IMR-90 (cell line): ENCODE measurements at regions not wholly inside any gene's neighbourhood (a gene's known extent, or its start where the extent isn't known, plus 50 kb on each side); places are given as distances from the start of the nearest gene placed in this dataset.
A peak's percentile ranks its signal among the peaks of the same experiment; 100 is the strongest.

Experiments used
- ATAC-seq: fragments of 200-7000 bp; cut with Tn5 transposase; 2 replicates; pipeline ENCODE4 v1.9.1; 2020; ENCODE audit warnings: low read depth, mild to moderate bottlenecking, moderate library complexity
- BruUV-seq: library from RNA; stranded (reverse); fragments of 400-500 nt; replicated peaks from 2 replicates; lab custom pipeline; 2021; lab: Mats Ljungman, UMichigan
- CTCF ChIA-PET: fragments of 300-600 bp; formaldehyde crosslinking; extraction: SDS; loops from one replicate; lab custom pipeline; 2021; ENCODE audit warnings: antibody characterized with exemption; lab: Yijun Ruan, JAX
- POLR2A ChIA-PET: fragments of 300-600 bp; sonication (Branson Sonifier 250); formaldehyde crosslinking; loops from one replicate; lab custom pipeline; 2022; ENCODE audit warnings: antibody characterized with exemption; ENCODE audit not compliant: unreplicated experiment; lab: Charles Lee
- DNase-seq: peaks from one replicate; pipeline ENCODE4 v3.0.0; 2013
- H2AFZ ChIP-seq: replicated peaks from 2 replicates; pipeline ENCODE3; 2013; ENCODE audit warnings: low read length, mild to moderate bottlenecking; ENCODE audit not compliant: poor library complexity
- H2AK5ac ChIP-seq: 2 replicates; pipeline ENCODE4 v1.6.1; 2013; ENCODE audit warnings: low read depth, low read length, inconsistent platforms
- H2AK9ac ChIP-seq: replicated peaks from 2 replicates; pipeline ENCODE3; 2013; ENCODE audit warnings: mild to moderate bottlenecking, low read depth, low read length, moderate library complexity; ENCODE audit not compliant: poor library complexity
- H2BK120ac ChIP-seq: 2 replicates; pipeline ENCODE4 v1.6.1; 2013; ENCODE audit warnings: low read depth, low read length, inconsistent platforms
- H2BK15ac ChIP-seq: 3 replicates; pipeline ENCODE4 v1.6.1; 2013; ENCODE audit warnings: low read depth, low read length, inconsistent platforms
- H2BK20ac ChIP-seq: 2 replicates; pipeline ENCODE4 v1.6.1; 2013; ENCODE audit warnings: low read depth, mild to moderate bottlenecking, inconsistent platforms, low read length, moderate library complexity
- H2BK5ac ChIP-seq: 2 replicates; pipeline ENCODE4 v1.6.1; 2013; ENCODE audit warnings: mild to moderate bottlenecking, low read depth, low read length, inconsistent platforms; ENCODE audit not compliant: poor library complexity, severe bottlenecking
- H3K14ac ChIP-seq: replicated peaks from 2 replicates; pipeline ENCODE4 v1.6.1; 2013; ENCODE audit warnings: low read depth, low read length, inconsistent platforms
- H3K18ac ChIP-seq: 2 replicates; pipeline ENCODE4 v1.6.1; 2013; ENCODE audit warnings: low read depth, low read length, control low read depth
- H3K23ac ChIP-seq: 2 replicates; pipeline ENCODE4 v1.6.1; 2013; ENCODE audit warnings: low read depth, low read length, inconsistent platforms
- H3K27ac ChIP-seq: 2 replicates; pipeline ENCODE4 v1.5.1; 2013; ENCODE audit warnings: mild to moderate bottlenecking, control low read depth, low read length; ENCODE audit not compliant: insufficient read depth
- H3K27me3 ChIP-seq: 2 replicates; pipeline ENCODE4 v1.6.1; 2013; ENCODE audit warnings: low read length; ENCODE audit not compliant: control insufficient read depth, insufficient read depth
- H3K36me3 ChIP-seq: 2 replicates; pipeline ENCODE4 v1.6.1; 2013; ENCODE audit warnings: low read length, mixed read lengths; ENCODE audit not compliant: control insufficient read depth, insufficient read depth
- H3K4ac ChIP-seq: 2 replicates; pipeline ENCODE4 v1.6.1; 2013; ENCODE audit warnings: low read depth, low read length, inconsistent platforms
- H3K4me1 ChIP-seq: 2 replicates; pipeline ENCODE4 v1.6.1; 2013; ENCODE audit warnings: low read length, mixed read lengths; ENCODE audit not compliant: control insufficient read depth, insufficient read depth
- H3K4me2 ChIP-seq: 2 replicates; pipeline ENCODE4 v1.6.1; 2013; ENCODE audit warnings: low read depth, mild to moderate bottlenecking, control low read depth, low read length, moderate library complexity
- H3K4me3 ChIP-seq: 2 replicates; pipeline ENCODE4 v1.5.1; 2013; ENCODE audit warnings: low read depth, mild to moderate bottlenecking, control low read depth, low read length, moderate library complexity; ENCODE audit not compliant: insufficient read depth
- H3K56ac ChIP-seq: 2 replicates; pipeline ENCODE4 v1.6.1; 2013; ENCODE audit warnings: low read length, inconsistent platforms; ENCODE audit not compliant: insufficient read depth; ENCODE audit errors: extremely low read depth
- H3K79me1 ChIP-seq, 2 experiments: 2 replicates each; pipeline ENCODE4 v1.6.1; 2013; ENCODE audit warnings: low read length in 2 of 2, inconsistent platforms in 1 of 2, low read depth in 1 of 2
- H3K9ac ChIP-seq: 2 replicates; pipeline ENCODE4 v1.6.1; 2013; ENCODE audit warnings: low read depth, low read length, control low read depth
- H3K9me1 ChIP-seq: 2 replicates; pipeline ENCODE4 v1.6.1; 2013; ENCODE audit warnings: low read length, inconsistent platforms; ENCODE audit not compliant: insufficient read depth
- H3K9me3 ChIP-seq: 2 replicates; pipeline ENCODE4 v1.6.1; 2013; ENCODE audit warnings: low read length; ENCODE audit not compliant: control insufficient read depth, insufficient read depth
- H4K20me1 ChIP-seq: 2 replicates; pipeline ENCODE4 v1.6.1; 2013; ENCODE audit warnings: low read length, inconsistent platforms; ENCODE audit not compliant: insufficient read depth
- H4K5ac ChIP-seq: 2 replicates; pipeline ENCODE4 v1.6.1; 2013; ENCODE audit warnings: mild to moderate bottlenecking, low read depth, low read length, control low read depth
- H4K8ac ChIP-seq, 2 experiments: 2 replicates each; pipeline ENCODE4 v1.6.1; 2013; ENCODE audit warnings: low read depth in 2 of 2, low read length in 2 of 2, control low read depth in 1 of 2, inconsistent platforms in 1 of 2
- H4K91ac ChIP-seq: 2 replicates; pipeline ENCODE4 v1.6.1; 2013; ENCODE audit warnings: low read depth, low read length, inconsistent platforms; ENCODE audit not compliant: insufficient read depth
- CEBPB ChIP-seq: IDR thresholded peaks from 2 replicates; pipeline ENCODE4 v1.6.1; 2012; ENCODE audit warnings: low read depth, low read length, improper control_type of control experiment
- POLR2A ChIP-seq: IDR thresholded peaks from 2 replicates; pipeline ENCODE4 v1.6.1; 2012; ENCODE audit warnings: mild to moderate bottlenecking, low read depth, low read length
- dilution Hi-C: fragments of 300-500 bp; cut with HindIII; formaldehyde crosslinking; loops from one replicate; pipeline ENCODE4 v1.14.3; 2018; ENCODE audit warnings: low sequenced_read_pairs; ENCODE audit not compliant: unreplicated experiment
- in situ Hi-C: fragments of 300-500 bp; cut with MboI; formaldehyde crosslinking; loops from 3 replicates; pipeline ENCODE4 v1.14.3; 2019; ENCODE audit warnings: low sequenced_read_pairs, inconsistent platforms, mixed read lengths
- intact Hi-C: fragments of 100-400 bp; cut with micrococcal nuclease; formaldehyde crosslinking; loops from 2 replicates; pipeline ENCODE4 v1.10.0; 2022

GRCh38 chr3:151541178-151541577 is 80.3 kb upstream of the IGSF10 start:
- dilution Hi-C loops (no loop called here), intact Hi-C loops (no loop called here), in situ Hi-C loops (no loop called here)
- Histone ChIP-seq H2AK9ac (no peak overlapping the region), H2AK5ac (no peak overlapping the region), H3K9me3 (no peaks in the 10 kb centered on the region), H2BK120ac (no peak overlapping the region), H3K9ac (no peak overlapping the region), H3K79me1 (no peaks in the 10 kb centered on the region), H3K27ac (no peak overlapping the region), H2AFZ (no peak overlapping the region), H4K8ac (no peak overlapping the region), H4K5ac (no peak overlapping the region), H3K9me1 (no peaks in the 10 kb centered on the region), H3K14ac (no peak overlapping the region), H3K4me1 (no peaks in the 10 kb centered on the region), H3K4ac (no peak overlapping the region), H4K91ac (no peak overlapping the region), H2BK5ac (no peak overlapping the region), H3K56ac (no peak overlapping the region), H3K18ac (no peak overlapping the region), H3K4me2 (no peak overlapping the region), H3K27me3 (no peaks in the 10 kb centered on the region), H3K36me3 (no peaks in the 10 kb centered on the region), H3K4me3 (no peak overlapping the region), H2BK20ac (no peak overlapping the region), H3K23ac (no peak overlapping the region), H4K20me1 (no peaks in the 10 kb centered on the region), H2BK15ac (no peak overlapping the region)
- CTCF ChIA-PET = no interaction called here
- no peak for ATAC-seq
- POLR2A ChIA-PET = no interaction called here
- TF ChIP-seq POLR2A (no peak), CEBPB (no peak)
- BruUV-seq = no TSS peak
- peak; percentile 2 for DNase-seq
